ENCODE measurements at regions not wholly inside any gene's neighbourhood (a gene's known extent, or its start where the extent isn't known, plus 50 kb on each side); places are given as distances from the start of the nearest gene placed in this dataset.

DNA sequence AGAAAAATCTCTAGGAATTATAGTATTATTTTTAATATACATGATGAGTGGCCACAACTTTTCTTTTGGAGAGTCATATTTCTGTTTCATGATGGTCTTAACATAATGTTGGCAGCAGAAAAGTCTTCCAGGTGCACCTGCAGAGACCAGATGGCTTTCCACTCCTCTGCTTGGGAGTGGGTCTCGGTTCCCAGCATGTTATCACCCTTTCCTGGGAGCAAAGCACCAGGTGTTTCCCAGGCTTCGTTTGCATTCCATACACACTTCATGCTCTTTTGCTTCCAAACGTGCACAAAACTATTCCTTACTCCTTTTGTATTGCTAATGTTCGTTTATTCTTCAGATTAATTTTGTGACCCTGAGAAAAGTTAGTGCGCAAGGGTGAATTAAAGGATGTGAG, 305.2 kb downstream of the CDH2 start:
- TF ChIP-seq, protein P1, sequence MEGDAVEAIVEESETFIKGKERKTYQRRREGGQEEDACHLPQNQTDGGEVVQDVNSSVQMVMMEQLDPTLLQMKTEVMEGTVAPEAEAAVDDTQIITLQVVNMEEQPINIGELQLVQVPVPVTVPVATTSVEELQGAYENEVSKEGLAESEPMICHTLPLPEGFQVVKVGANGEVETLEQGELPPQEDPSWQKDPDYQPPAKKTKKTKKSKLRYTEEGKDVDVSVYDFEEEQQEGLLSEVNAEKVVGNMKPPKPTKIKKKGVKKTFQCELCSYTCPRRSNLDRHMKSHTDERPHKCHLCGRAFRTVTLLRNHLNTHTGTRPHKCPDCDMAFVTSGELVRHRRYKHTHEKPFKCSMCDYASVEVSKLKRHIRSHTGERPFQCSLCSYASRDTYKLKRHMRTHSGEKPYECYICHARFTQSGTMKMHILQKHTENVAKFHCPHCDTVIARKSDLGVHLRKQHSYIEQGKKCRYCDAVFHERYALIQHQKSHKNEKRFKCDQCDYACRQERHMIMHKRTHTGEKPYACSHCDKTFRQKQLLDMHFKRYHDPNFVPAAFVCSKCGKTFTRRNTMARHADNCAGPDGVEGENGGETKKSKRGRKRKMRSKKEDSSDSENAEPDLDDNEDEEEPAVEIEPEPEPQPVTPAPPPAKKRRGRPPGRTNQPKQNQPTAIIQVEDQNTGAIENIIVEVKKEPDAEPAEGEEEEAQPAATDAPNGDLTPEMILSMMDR (IDR thresholded peaks at IDR 0.05; ENCODE audit: insufficient read depth, low read length) = no peak
- TF ChIP-seq POLR2AphosphoS5 (IDR thresholded peaks at IDR 0.05; ENCODE audit: low read depth) = no peak

Data from HL-60 (cell line).